OCI-LY1 (cell line): ENCODE measurements at regions not wholly inside any gene's neighbourhood (a gene's known extent, or its start where the extent isn't known, plus 50 kb on each side); places are given as distances from the start of the nearest gene placed in this dataset.

Experiments used
- H2AFZ ChIP-seq: fragments of 200-600 bp; sonication (generic), shearing (Covaris generic); 2 replicates; pipeline ENCODE4 v1.6.0; 2014; ENCODE audit warnings: antibody characterized with exemption, mild to moderate bottlenecking, low read length
- H3F3A ChIP-seq: fragments of 200-600 bp; sonication (generic), shearing (Covaris generic); 2 replicates; pipeline ENCODE4 v1.6.0; 2014; ENCODE audit warnings: mild to moderate bottlenecking, antibody characterized with exemption, low read length, moderate library complexity; ENCODE audit not compliant: insufficient read depth
- H3K27ac ChIP-seq: fragments of 200-600 bp; sonication (generic); 2 replicates; pipeline ENCODE4 v1.5.1; 2014; ENCODE audit warnings: low read length, mixed run types, mild to moderate bottlenecking, low read depth; ENCODE audit not compliant: poor library complexity, severe bottlenecking
- H3K27me3 ChIP-seq: fragments of 200-600 bp; sonication (generic); 2 replicates; pipeline ENCODE4 v1.6.0; 2014; ENCODE audit warnings: antibody characterized with exemption, mild to moderate bottlenecking, low read length, moderate library complexity; ENCODE audit not compliant: insufficient read depth
- H3K36me3 ChIP-seq: fragments of 200-600 bp; sonication (generic); 2 replicates; pipeline ENCODE4 v1.6.1; 2014; ENCODE audit warnings: mild to moderate bottlenecking, antibody characterized with exemption, low read length, moderate library complexity, mixed read lengths; ENCODE audit not compliant: insufficient read depth
- H3K4me1 ChIP-seq: fragments of 200-600 bp; sonication (generic); 2 replicates; pipeline ENCODE4 v1.5.1; 2014; ENCODE audit warnings: mild to moderate bottlenecking, low read length, moderate library complexity; ENCODE audit not compliant: insufficient read depth, severe bottlenecking
- H3K4me2 ChIP-seq: fragments of 200-600 bp; sonication (generic), shearing (Covaris generic); 2 replicates; pipeline ENCODE4 v1.6.1; 2014; ENCODE audit warnings: low read length
- H3K4me3 ChIP-seq: fragments of 200-600 bp; sonication (generic); 2 replicates; pipeline ENCODE4 v1.5.1; 2014; ENCODE audit warnings: low read length, low read depth, mild to moderate bottlenecking, mixed read lengths; ENCODE audit not compliant: poor library complexity, severe bottlenecking
- H3K79me2 ChIP-seq: fragments of 200-600 bp; shearing (Covaris generic); 2 replicates; pipeline ENCODE4 v1.6.1; 2016; ENCODE audit warnings: mixed run types, low read length, mixed read lengths; ENCODE audit not compliant: insufficient read depth
- H3K9ac ChIP-seq: fragments of 200-600 bp; sonication (generic), shearing (Covaris generic); 2 replicates; pipeline ENCODE4 v1.6.1; 2014; ENCODE audit warnings: mild to moderate bottlenecking, low read length, mixed read lengths
- H3K9me2 ChIP-seq: fragments of 200-600 bp; sonication (generic), shearing (Covaris generic); 2 replicates; pipeline ENCODE4 v1.6.1; 2014; ENCODE audit warnings: low read depth, mild to moderate bottlenecking, low read length, mixed read lengths
- H3K9me3 ChIP-seq: fragments of 200-600 bp; shearing (Covaris generic); 2 replicates; pipeline ENCODE4 v1.6.1; 2014; ENCODE audit warnings: low read length, mixed read lengths
- H4K20me1 ChIP-seq: fragments of 200-600 bp; sonication (generic), shearing (Covaris generic); 2 replicates; pipeline ENCODE4 v1.6.0; 2016; ENCODE audit warnings: mild to moderate bottlenecking, low read length; ENCODE audit not compliant: insufficient read depth
- EZH2 ChIP-seq: fragments of 200-600 bp; sonication (generic), shearing (Covaris generic); IDR thresholded peaks from 2 replicates; pipeline ENCODE4 v1.8.0; 2017; ENCODE audit warnings: borderline replicate concordance, mixed run types, mild to moderate bottlenecking, antibody characterized with exemption, low read length, moderate library complexity, mixed read lengths
- TF ChIP-seq, protein P1 (sequence below): fragments of 200-600 bp; sonication (generic), shearing (Covaris generic); IDR thresholded peaks from 2 replicates; pipeline ENCODE4 v1.5.1; 2017; ENCODE audit warnings: mild to moderate bottlenecking, antibody characterized with exemption, low read length, moderate library complexity, mixed read lengths

DNA sequence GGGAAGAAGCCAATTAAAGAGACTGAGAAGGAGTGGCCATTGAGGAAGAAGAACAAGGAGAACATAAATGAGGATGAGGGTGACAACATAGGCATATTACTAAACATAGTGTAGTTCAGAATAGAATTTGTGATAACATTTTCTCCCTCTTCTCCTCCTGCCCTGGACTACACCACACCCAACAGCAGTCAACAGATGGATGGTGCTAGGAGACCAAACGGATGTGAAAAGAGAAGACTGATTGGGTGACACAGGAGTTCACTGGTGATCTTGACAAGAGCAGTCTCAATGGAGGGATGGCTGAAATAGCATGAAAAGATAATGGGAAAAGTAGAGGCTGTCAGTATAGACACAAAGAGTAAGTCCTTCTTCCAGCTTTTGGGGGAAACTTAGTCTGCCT is 226.5 kb upstream of the FGF13 start:
- Histone ChIP-seq H3K27me3 (no peaks in the 10 kb centered on the region), H3K4me2 (no peak overlapping the region), H3K9me2 (no peaks in the 10 kb centered on the region), H3K36me3 (no peaks in the 10 kb centered on the region), H3K9ac (no peak overlapping the region), H2AFZ (no peak overlapping the region), H3K4me1 (no peaks in the 10 kb centered on the region), H4K20me1 (no peaks in the 10 kb centered on the region), H3K9me3 (no peaks in the 10 kb centered on the region), H3F3A (no peaks in the 10 kb centered on the region), H3K4me3 (no peak overlapping the region), H3K27ac (no peak overlapping the region), H3K79me2 (no peaks in the 10 kb centered on the region)
- TF ChIP-seq, protein P1, sequence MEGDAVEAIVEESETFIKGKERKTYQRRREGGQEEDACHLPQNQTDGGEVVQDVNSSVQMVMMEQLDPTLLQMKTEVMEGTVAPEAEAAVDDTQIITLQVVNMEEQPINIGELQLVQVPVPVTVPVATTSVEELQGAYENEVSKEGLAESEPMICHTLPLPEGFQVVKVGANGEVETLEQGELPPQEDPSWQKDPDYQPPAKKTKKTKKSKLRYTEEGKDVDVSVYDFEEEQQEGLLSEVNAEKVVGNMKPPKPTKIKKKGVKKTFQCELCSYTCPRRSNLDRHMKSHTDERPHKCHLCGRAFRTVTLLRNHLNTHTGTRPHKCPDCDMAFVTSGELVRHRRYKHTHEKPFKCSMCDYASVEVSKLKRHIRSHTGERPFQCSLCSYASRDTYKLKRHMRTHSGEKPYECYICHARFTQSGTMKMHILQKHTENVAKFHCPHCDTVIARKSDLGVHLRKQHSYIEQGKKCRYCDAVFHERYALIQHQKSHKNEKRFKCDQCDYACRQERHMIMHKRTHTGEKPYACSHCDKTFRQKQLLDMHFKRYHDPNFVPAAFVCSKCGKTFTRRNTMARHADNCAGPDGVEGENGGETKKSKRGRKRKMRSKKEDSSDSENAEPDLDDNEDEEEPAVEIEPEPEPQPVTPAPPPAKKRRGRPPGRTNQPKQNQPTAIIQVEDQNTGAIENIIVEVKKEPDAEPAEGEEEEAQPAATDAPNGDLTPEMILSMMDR, result no peak

DNA sequence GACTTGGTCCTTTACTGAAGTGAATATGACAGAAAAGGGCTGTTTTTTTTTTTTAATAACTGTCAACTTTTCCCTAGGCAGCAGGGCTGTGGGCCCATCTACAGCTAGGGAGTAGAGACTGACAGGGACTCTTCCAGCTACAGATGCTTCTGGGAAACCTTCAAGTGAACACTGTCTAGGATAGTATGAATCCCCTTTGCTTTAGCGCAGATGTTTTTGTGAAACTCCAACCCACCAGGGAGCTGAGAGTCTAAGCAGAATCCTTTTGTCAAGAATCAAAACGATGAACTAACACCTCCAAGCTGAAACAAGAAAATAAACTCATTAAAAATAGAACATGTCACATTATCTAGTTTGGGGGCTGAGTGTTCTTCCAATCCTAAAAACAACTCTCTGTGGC is 219.7 kb upstream of the FGF13 start:
- H3K9me3 ChIP-seq, result no peaks in the 10 kb centered on the region

DNA sequence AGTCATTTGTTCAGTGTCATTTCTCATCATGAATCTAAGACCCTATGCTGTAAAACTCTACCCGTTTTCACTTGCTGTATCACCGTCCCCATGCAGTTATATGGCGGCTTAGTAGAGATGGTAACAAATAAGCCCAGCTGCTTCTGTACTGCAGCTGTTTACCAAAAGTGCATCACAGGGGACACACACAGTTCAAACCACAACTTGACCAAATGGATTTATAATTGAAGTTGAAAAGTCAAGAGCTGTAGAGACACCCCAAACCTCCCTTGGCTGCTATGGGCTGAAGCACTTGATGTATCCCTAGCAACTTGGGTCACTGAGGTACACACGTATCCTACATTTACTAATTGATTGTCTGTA is 219.0 kb upstream of the FGF13 start:
- no peak overlapping the region for H2AFZ ChIP-seq
- H3K4me2 ChIP-seq, result no peak overlapping the region
- H3K27ac ChIP-seq, result no peak overlapping the region
- H3K9me3 ChIP-seq, result no peaks in the 10 kb centered on the region
- no peaks in the 10 kb centered on the region for H3K27me3 ChIP-seq
- no peaks in the 10 kb centered on the region for H3K36me3 ChIP-seq
- H4K20me1 ChIP-seq, result no peaks in the 10 kb centered on the region
- H3F3A ChIP-seq, result no peaks in the 10 kb centered on the region
- H3K9ac ChIP-seq, result no peak overlapping the region
- no peaks in the 10 kb centered on the region for H3K79me2 ChIP-seq
- H3K4me3 ChIP-seq, result no peak overlapping the region
- TF ChIP-seq EZH2, result no peak
- TF ChIP-seq, protein P1, result no peak
- H3K9me2 ChIP-seq, result no peaks in the 10 kb centered on the region
- no peaks in the 10 kb centered on the region for H3K4me1 ChIP-seq

More for the DNA sequence above, 219.7 kb upstream of the FGF13 start:
- Histone ChIP-seq H3K4me1 (no peaks in the 10 kb centered on the region), H4K20me1 (no peaks in the 10 kb centered on the region), H3K79me2 (no peaks in the 10 kb centered on the region), H3K27me3 (no peaks in the 10 kb centered on the region), H3F3A (no peaks in the 10 kb centered on the region), H2AFZ (no peak overlapping the region), H3K36me3 (no peaks in the 10 kb centered on the region), H3K9me2 (no peaks in the 10 kb centered on the region), H3K27ac (no peak overlapping the region), H3K9ac (no peak overlapping the region), H3K4me2 (no peak overlapping the region), H3K4me3 (no peak overlapping the region)
- TF ChIP-seq EZH2, result no peak

DNA sequence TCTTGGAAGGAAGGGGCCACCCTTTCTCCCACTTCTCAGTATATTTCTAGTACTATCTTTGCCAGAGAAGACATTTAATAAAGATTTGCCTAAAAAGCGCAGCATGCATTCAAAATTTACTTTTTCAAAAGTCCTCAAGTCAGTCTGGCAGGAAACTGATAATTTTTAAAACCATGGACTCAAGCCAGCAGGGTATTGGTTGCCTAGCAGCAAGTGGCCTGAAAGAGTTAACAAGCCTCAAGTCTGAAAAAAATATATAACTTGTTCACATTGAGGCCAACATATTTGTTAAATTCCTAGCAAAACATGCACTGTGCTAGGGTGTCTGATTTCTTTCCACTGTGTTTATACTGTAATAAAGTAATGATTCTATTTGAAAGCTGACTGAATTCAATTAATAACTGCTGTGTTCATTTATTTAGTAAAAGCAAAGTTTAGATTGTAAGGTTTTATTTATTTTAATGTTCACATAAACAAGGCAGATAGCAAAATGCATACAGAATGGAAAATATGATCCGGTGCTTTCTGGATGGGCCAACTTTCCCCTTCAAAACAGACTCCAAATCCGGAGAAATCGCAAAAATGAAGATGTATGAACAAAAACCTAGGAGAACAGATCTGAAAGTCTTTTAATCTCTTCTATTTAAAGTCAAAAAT is 218.5 kb upstream of the FGF13 start:
- Histone ChIP-seq H3K27me3 (no peaks in the 10 kb centered on the region), H3K36me3 (no peaks in the 10 kb centered on the region), H3K9me3 (no peaks in the 10 kb centered on the region), H3K79me2 (no peaks in the 10 kb centered on the region), H3K27ac (no peak overlapping the region), H3K9me2 (no peaks in the 10 kb centered on the region), H3K9ac (no peak overlapping the region), H3K4me3 (no peak overlapping the region), H2AFZ (no peak overlapping the region), H3K4me1 (no peaks in the 10 kb centered on the region), H3F3A (no peaks in the 10 kb centered on the region), H4K20me1 (no peaks in the 10 kb centered on the region), H3K4me2 (no peak overlapping the region)
- TF ChIP-seq, protein P1, result no peak
- TF ChIP-seq EZH2, result no peak
